ENCODE measurements at regions not wholly inside any gene's neighbourhood (a gene's known extent, or its start where the extent isn't known, plus 50 kb on each side); places are given as distances from the start of the nearest gene placed in this dataset.
"Not testable (repeated sequence)": the region's sequence is repeated elsewhere in the genome, so short reads cannot be mapped to it uniquely, and the experiment has no call there.

GRCh38 chr6:11845664-11846577, 67.3 kb upstream of the ADTRP start:
- TF ChIP-seq, protein P1, sequence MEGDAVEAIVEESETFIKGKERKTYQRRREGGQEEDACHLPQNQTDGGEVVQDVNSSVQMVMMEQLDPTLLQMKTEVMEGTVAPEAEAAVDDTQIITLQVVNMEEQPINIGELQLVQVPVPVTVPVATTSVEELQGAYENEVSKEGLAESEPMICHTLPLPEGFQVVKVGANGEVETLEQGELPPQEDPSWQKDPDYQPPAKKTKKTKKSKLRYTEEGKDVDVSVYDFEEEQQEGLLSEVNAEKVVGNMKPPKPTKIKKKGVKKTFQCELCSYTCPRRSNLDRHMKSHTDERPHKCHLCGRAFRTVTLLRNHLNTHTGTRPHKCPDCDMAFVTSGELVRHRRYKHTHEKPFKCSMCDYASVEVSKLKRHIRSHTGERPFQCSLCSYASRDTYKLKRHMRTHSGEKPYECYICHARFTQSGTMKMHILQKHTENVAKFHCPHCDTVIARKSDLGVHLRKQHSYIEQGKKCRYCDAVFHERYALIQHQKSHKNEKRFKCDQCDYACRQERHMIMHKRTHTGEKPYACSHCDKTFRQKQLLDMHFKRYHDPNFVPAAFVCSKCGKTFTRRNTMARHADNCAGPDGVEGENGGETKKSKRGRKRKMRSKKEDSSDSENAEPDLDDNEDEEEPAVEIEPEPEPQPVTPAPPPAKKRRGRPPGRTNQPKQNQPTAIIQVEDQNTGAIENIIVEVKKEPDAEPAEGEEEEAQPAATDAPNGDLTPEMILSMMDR (IDR thresholded peaks at IDR 0.05; ENCODE audit: borderline replicate concordance, control extremely low read depth, extremely low read depth, insufficient read depth, missing control alignments): no peak
- in situ Hi-C loops (cut with MboI; ENCODE audit: low sequenced_read_pairs, unreplicated experiment): no loop called here

GRCh38 chr6:11842795-11843194, 64.2 kb upstream of the ADTRP start:
- DNase-seq (ENCODE audit: low spot score); in situ Hi-C loops (cut with MboI; ENCODE audit: low sequenced_read_pairs, unreplicated experiment): not testable (repeated sequence)

More at GRCh38 chr6:11845664-11846577, 67.3 kb upstream of the ADTRP start:
- DNase-seq (ENCODE audit: low spot score): no peak

GRCh38 chr6:11835065-11835464, 56.5 kb upstream of the ADTRP start:
- in situ Hi-C loops (cut with MboI; ENCODE audit: low sequenced_read_pairs, unreplicated experiment): no loop called here
- no peak for DNase-seq (ENCODE audit: low spot score)

DNA sequence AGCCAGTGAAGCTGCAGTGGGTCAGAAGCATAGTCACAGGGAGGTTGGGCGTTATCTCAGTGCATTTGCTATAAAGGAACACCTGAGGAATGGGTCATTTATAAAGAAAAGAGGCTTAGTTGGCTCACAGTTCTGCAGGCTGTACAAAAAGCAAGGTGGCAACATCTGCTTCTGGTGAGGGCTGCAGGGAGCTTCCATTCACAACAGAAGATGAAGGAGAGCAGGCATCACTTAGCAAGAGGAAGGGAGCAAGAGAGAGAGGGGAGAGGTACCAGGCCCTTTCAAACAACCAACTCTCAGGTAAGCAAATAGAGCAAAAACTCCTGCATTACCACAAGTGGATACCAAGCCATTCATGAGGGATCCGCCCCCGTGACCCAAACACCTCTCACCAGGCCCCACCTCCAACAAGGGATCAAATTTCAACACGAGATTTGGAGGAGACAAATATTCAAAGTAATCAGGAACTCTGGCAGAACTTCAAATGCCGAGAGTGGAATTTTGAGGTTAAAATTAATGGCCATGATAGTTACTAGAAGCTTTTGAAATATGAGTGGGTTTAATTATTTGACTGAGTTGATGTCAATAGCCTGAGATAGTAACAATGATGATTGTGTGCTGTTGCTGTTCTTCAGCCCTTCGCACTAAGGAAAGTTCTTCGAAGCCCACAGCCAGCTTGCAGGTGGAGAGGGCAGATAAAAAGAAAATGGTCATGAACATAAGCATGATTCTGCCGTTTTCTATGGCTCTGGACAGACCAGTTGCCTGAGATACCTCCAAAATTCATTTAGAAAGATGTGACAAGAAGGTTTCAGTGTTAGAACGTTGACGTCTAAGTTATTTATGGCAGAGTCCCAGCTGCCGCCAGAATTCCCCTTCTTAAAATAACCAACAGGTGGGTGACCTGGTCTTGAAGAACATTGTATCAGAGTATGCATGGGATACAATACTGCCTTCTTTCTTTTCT, 55.3 kb upstream of the ADTRP start:
- TF ChIP-seq, protein P1 (IDR thresholded peaks at IDR 0.05; ENCODE audit: borderline replicate concordance, control extremely low read depth, extremely low read depth, insufficient read depth, missing control alignments): no peak
- DNase-seq (ENCODE audit: low spot score): peak; percentile 61
- in situ Hi-C loops (cut with MboI; ENCODE audit: low sequenced_read_pairs, unreplicated experiment): no loop called here

More at GRCh38 chr6:11835065-11835464, 56.5 kb upstream of the ADTRP start:
- TF ChIP-seq, protein P1 (IDR thresholded peaks at IDR 0.05; ENCODE audit: borderline replicate concordance, control extremely low read depth, extremely low read depth, insufficient read depth, missing control alignments): no peak

DNA sequence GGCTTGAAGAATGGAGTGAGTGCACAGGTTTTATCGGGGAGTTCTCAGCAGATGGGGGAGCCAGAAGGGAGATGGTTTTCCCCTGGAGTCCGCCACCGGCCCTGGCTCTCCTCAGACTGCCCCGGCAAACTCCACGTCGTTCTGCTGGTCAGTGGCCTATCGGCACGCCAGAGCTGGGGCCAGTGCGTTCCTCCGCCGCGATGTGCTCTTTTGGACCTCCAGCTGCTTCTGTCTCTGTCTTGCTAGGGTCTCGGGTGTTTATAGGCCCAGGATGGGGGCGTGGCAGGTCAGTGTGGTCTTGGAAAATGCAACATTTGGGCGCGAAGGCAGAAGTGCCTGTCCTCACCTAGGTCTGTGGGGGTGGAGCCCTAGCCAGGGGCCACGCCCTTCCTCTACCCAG, 53.0 kb upstream of the ADTRP start:
- TF ChIP-seq, protein P1 (IDR thresholded peaks at IDR 0.05; ENCODE audit: borderline replicate concordance, control extremely low read depth, extremely low read depth, insufficient read depth, missing control alignments): no peak
- in situ Hi-C loops (cut with MboI; ENCODE audit: low sequenced_read_pairs, unreplicated experiment): no loop called here
- no peak for DNase-seq (ENCODE audit: low spot score)

GRCh38 chr6:11830520-11830919, 51.9 kb upstream of the ADTRP start:
- TF ChIP-seq, protein P1 (IDR thresholded peaks at IDR 0.05; ENCODE audit: borderline replicate concordance, control extremely low read depth, extremely low read depth, insufficient read depth, missing control alignments): no peak
- no peak for DNase-seq (ENCODE audit: low spot score)
- in situ Hi-C loops (cut with MboI; ENCODE audit: low sequenced_read_pairs, unreplicated experiment): no loop called here
